Neutrophil (primary cell): ENCODE measurements at regions not wholly inside any gene's neighbourhood (a gene's known extent, or its start where the extent isn't known, plus 50 kb on each side); places are given as distances from the start of the nearest gene placed in this dataset.
"Not testable (repeated sequence)": the region's sequence is repeated elsewhere in the genome, so short reads cannot be mapped to it uniquely, and the experiment has no call there.

Experiments
- H3K27ac ChIP-seq: fragments of 200-600 bp; sonication (generic); 2 replicates; pipeline ENCODE4 v1.5.1; 2016; ENCODE audit warnings: mild to moderate bottlenecking, moderate library complexity
- H3K27me3 ChIP-seq: fragments of 200-600 bp; sonication (generic); 2 replicates; pipeline ENCODE4 v1.6.0; 2016; ENCODE audit warnings: mild to moderate bottlenecking
- H3K36me3 ChIP-seq: fragments of 200-600 bp; sonication (generic); 2 replicates; pipeline ENCODE4 v1.5.1; 2017
- H3K4me1 ChIP-seq, 2 experiments: fragments of 200-600 bp in 1 of 2; sonication (generic) in 1 of 2; 1 replicate in 1 of 2; 2 replicates in 1 of 2; pipeline versions ENCODE4 v1.5.1 to v1.6.1; 2013 to 2016; ENCODE audit warnings: low read depth in 1 of 2, low read length in 1 of 2, mild to moderate bottlenecking in 1 of 2, moderate library complexity in 1 of 2; ENCODE audit not compliant: control insufficient read depth in 1 of 2, insufficient read depth in 1 of 2
- H3K4me3 ChIP-seq, 2 experiments: fragments of 200-600 bp in 1 of 2; sonication (generic) in 1 of 2; 1 replicate in 1 of 2; 2 replicates in 1 of 2; pipeline ENCODE4 v1.5.1; 2013 to 2016; ENCODE audit warnings: low read depth in 1 of 2, low read length in 1 of 2, mild to moderate bottlenecking in 1 of 2, moderate library complexity in 1 of 2
- H3K9me3 ChIP-seq: fragments of 200-600 bp; sonication (generic); 2 replicates; pipeline ENCODE4 v1.5.1; 2016
- TF ChIP-seq, protein P1 (sequence below): fragments of 200-600 bp; sonication (generic); IDR thresholded peaks from 2 replicates; pipeline ENCODE4 v1.5.1; 2016; ENCODE audit warnings: antibody characterized with exemption

DNA sequence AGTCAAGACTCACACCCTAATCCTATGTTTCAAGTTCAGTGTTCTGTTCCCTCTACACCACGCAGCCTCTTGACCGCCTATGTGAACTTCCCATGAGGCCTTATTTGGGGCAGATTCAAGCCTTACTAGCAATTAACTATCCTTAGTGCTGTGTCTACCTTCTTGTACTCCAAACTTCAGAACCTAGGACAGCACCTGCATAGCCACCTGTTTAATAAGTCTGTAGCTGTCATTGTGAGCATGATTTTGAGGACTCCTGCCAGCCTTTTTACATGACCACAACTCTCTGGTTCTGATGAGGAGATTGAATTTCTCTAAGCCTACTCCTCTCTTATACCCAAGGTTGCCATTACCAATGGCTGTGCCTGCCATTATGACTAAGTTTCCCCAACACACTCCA is 50.8 kb upstream of the PCSK1 start:
- H3K36me3 ChIP-seq, result no peaks in the 10 kb centered on the region
- no peaks in the 10 kb centered on the region for H3K9me3 ChIP-seq
- TF ChIP-seq, protein P1, sequence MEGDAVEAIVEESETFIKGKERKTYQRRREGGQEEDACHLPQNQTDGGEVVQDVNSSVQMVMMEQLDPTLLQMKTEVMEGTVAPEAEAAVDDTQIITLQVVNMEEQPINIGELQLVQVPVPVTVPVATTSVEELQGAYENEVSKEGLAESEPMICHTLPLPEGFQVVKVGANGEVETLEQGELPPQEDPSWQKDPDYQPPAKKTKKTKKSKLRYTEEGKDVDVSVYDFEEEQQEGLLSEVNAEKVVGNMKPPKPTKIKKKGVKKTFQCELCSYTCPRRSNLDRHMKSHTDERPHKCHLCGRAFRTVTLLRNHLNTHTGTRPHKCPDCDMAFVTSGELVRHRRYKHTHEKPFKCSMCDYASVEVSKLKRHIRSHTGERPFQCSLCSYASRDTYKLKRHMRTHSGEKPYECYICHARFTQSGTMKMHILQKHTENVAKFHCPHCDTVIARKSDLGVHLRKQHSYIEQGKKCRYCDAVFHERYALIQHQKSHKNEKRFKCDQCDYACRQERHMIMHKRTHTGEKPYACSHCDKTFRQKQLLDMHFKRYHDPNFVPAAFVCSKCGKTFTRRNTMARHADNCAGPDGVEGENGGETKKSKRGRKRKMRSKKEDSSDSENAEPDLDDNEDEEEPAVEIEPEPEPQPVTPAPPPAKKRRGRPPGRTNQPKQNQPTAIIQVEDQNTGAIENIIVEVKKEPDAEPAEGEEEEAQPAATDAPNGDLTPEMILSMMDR, result no peak
- H3K4me3 ChIP-seq, result no peak overlapping the region
- H3K27ac ChIP-seq, result no peak overlapping the region
- no peaks in the 10 kb centered on the region for H3K4me1 ChIP-seq
- no peaks in the 10 kb centered on the region for H3K27me3 ChIP-seq

DNA sequence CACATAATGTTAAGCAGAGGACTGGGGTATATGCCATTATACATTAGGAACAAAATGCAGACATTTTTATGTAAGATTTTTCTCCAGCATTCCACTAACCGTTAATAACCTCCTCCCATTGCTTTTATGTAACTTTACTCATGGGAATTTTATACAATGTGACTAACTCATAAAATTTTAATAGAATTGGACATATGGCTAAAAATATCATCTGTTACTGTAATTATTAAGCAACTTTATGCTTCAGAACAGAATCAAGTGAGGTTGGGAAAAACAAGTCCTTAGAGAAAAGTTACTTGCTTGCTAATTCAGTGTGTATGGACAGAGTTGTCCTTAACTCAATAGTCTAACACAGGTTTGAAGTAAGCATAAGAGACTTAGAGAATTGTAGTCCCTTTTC is 54.8 kb upstream of the PCSK1 start:
- no peaks in the 10 kb centered on the region for H3K27me3 ChIP-seq
- H3K36me3 ChIP-seq, result no peaks in the 10 kb centered on the region
- TF ChIP-seq, protein P1, result no peak
- H3K4me1 ChIP-seq, result no peaks in the 10 kb centered on the region
- no peaks in the 10 kb centered on the region for H3K9me3 ChIP-seq
- no peak overlapping the region for H3K4me3 ChIP-seq
- H3K27ac ChIP-seq, result no peak overlapping the region

DNA sequence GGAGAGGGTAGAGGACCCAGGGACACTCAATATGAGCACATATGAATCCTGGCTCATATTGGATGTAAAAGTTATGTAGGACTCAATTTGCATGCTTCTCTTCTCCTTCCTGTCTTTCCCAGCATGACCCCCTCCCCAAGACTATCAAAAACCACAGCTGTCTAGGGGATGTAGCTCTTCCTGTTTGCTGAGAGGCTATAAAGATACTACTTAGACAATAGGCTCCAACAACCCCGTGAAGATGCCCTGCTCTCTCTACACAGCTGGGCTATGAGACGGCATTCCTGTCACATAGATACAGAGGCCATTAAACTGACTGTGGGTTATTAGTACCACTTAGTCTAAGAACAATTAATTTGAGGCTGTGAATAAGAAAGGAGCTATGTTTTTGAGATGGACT is 56.5 kb upstream of the PCSK1 start:
- Histone ChIP-seq H3K4me1 (no peaks in the 10 kb centered on the region), H3K4me3 (no peak overlapping the region), H3K27ac (no peak overlapping the region), H3K9me3 (no peaks in the 10 kb centered on the region), H3K27me3 (no peaks in the 10 kb centered on the region), H3K36me3 (no peaks in the 10 kb centered on the region)
- TF ChIP-seq, protein P1, result no peak

DNA sequence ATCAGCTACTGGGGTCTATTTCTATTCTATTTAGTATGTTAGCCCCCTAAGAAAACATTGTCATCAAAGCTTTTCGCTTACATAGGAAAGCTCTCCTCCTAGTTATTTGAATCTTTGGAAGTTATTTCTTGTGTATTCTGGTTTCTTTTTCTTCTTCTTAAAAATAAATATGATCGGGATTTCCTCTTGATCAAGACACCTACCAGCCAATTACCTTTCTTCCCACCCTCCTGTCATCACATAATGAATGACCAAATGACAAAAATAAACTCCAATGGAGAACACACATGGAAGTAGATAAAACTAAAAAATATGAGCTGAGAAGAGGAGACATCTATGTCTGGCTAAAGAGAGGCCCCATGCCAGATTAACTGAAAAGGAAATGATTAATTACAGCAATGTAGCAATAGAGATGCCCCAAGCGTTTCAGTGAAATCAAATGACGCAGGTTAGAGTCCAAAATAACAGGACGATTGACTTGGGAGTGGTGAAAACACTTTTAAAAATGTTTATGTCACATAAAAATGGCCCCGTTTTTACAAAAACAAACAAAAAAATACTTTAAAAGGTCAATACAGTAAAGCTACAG is 59.5 kb upstream of the PCSK1 start:
- Histone ChIP-seq H3K36me3 (no peaks in the 10 kb centered on the region), H3K4me3 (no peak overlapping the region), H3K27me3 (no peaks in the 10 kb centered on the region), H3K9me3 (no peaks in the 10 kb centered on the region), H3K4me1 (no peaks in the 10 kb centered on the region), H3K27ac (no peak overlapping the region)
- TF ChIP-seq, protein P1, result no peak

DNA sequence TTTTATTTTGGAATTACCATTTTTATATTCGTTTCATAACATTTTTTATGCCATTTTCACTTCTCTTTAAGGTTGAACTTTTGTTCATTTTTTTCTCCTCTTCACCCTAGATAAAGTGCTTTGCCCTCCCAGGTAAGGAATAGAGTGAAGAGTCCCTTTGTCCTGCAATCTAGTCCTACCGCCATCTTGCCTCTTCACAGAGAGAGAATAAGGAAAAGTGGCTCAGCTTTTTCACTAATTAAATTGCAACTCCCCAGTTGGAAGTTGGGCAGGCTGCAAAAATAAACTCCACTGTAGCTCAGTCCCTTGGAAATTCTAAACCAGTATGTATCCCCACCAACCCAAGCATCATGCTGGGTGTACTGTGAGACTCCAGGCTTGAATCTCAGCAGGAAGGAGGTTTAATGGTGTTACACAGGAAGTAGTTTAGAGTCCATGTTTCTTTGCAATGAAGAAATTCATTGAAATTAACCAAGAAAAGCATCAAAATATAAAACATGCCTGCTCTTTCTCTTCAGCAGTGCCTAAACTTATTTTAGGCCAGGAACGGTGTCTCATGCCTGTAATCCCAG is 60.3 kb upstream of the PCSK1 start:
- TF ChIP-seq, protein P1, result no peak
- Histone ChIP-seq H3K36me3 (no peaks in the 10 kb centered on the region), H3K4me3 (no peak overlapping the region), H3K9me3 (no peaks in the 10 kb centered on the region), H3K27ac (no peak overlapping the region), H3K4me1 (no peaks in the 10 kb centered on the region), H3K27me3 (no peaks in the 10 kb centered on the region)

DNA sequence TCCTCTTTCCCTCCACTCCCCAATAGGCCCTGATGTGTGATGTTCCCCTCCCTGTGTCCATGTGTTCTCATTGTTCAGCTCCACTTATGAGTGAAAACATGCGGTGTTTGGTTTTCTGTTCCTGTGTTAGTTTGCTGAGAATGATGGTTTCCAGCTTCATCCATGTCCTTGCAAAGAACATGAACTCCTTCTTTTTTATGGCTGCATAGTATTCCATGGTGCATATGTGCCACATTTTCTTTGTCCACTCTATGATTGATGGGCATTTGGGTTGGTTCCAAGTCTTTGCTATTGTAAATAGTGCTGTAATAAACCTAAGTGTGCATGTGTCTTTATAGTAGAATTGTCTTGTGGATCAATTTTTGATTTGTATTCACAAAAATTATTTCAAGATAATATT is 62.4 kb upstream of the PCSK1 start:
- H3K27me3 ChIP-seq, H3K27ac ChIP-seq, H3K4me3 ChIP-seq, H3K9me3 ChIP-seq, H3K36me3 ChIP-seq, H3K4me1 ChIP-seq: not testable (repeated sequence)

DNA sequence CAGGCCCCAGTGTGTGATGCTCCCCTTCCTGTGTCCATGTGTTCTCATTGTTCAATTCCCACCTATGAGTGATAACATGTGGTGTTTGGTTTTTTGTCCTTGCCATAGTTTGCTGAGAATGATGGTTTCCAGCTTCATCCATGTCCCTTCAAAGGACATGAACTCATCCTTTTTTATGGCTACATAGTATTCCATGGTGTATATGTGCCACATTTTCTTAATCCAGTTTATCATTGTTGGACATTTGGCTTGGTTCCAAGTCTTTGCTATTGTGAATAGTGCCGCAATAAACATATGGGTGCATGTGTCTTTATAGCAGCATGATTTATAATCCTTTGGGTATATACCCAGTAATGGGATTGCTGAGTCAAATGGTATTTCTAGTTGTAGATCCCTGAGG is 64.0 kb upstream of the PCSK1 start:
- H3K36me3 ChIP-seq, H3K4me3 ChIP-seq, H3K27ac ChIP-seq, H3K27me3 ChIP-seq, H3K9me3 ChIP-seq, H3K4me1 ChIP-seq: not testable (repeated sequence)
